Keratinocyte (primary cell): ENCODE measurements at regions not wholly inside any gene's neighbourhood (a gene's known extent, or its start where the extent isn't known, plus 50 kb on each side); places are given as distances from the start of the nearest gene placed in this dataset.

Source experiments
- DNase-seq: peaks from one replicate; pipeline ENCODE4 v3.0.0-alpha.2; 2011; ENCODE audit warnings: low read depth, missing footprints, low spot score
- FAIRE-seq: peaks from 2 replicates; lab custom pipeline; 2011; peaks lifted over from hg19 to GRCh38; lab: Jason Lieb, UNC
- H2AFZ ChIP-seq: 2 replicates; pipeline ENCODE4 v1.6.0; 2012; ENCODE audit warnings: low read length, control low read depth, inconsistent platforms; ENCODE audit not compliant: control insufficient read depth
- H3K27ac ChIP-seq: 2 replicates; pipeline ENCODE4 v1.5.1; 2011; ENCODE audit warnings: low read length; ENCODE audit not compliant: control insufficient read depth, insufficient read depth
- H3K27me3 ChIP-seq: 3 replicates; pipeline ENCODE4 v1.6.0; 2011; ENCODE audit warnings: low read length; ENCODE audit not compliant: control insufficient read depth, insufficient read depth; ENCODE audit errors: extremely low read depth
- H3K36me3 ChIP-seq, 2 experiments: 2 replicates in 1 of 2; 3 replicates in 1 of 2; pipeline ENCODE4 v1.5.1; 2011; ENCODE audit warnings: low read length in 2 of 2, mild to moderate bottlenecking in 1 of 2; ENCODE audit not compliant: control insufficient read depth in 2 of 2, insufficient read depth in 2 of 2; ENCODE audit errors: extremely low read depth in 1 of 2
- H3K4me1 ChIP-seq: 3 replicates; pipeline ENCODE4 v1.5.1; 2011; ENCODE audit warnings: low read length; ENCODE audit not compliant: control insufficient read depth, insufficient read depth; ENCODE audit errors: extremely low read depth
- H3K4me2 ChIP-seq: 3 replicates; pipeline ENCODE4 v1.6.0; 2011; ENCODE audit warnings: low read depth, low read length; ENCODE audit not compliant: control insufficient read depth, insufficient read depth; ENCODE audit errors: extremely low read depth
- H3K4me3 ChIP-seq, 3 experiments: fragments of 200-600 bp in 1 of 3; sonication (generic) in 1 of 3; 2 replicates in 2 of 3; 3 replicates in 1 of 3; pipeline ENCODE4 v1.5.1; 2011 to 2016; ENCODE audit warnings: low read length in 3 of 3, mild to moderate bottlenecking in 3 of 3, control low read depth in 2 of 3, inconsistent platforms in 1 of 3, low read depth in 1 of 3, mixed read lengths in 1 of 3, mixed run types in 1 of 3, moderate library complexity in 1 of 3; ENCODE audit not compliant: control insufficient read depth in 2 of 3, insufficient read depth in 2 of 3; ENCODE audit errors: extremely low read depth in 1 of 3
- H3K79me2 ChIP-seq: 2 replicates; pipeline ENCODE4 v1.6.0; 2012; ENCODE audit warnings: low read length; ENCODE audit not compliant: control insufficient read depth, insufficient read depth
- H3K9ac ChIP-seq: 3 replicates; pipeline ENCODE4 v1.6.0; 2011; ENCODE audit warnings: low read length; ENCODE audit not compliant: control insufficient read depth, insufficient read depth; ENCODE audit errors: extremely low read depth
- H3K9me1 ChIP-seq: 3 replicates; pipeline ENCODE4 v1.6.0; 2011; ENCODE audit warnings: low read length; ENCODE audit not compliant: control insufficient read depth, insufficient read depth; ENCODE audit errors: extremely low read depth
- H3K9me3 ChIP-seq: 2 replicates; pipeline ENCODE4 v1.5.1; 2012; ENCODE audit warnings: low read depth, low read length; ENCODE audit not compliant: control insufficient read depth
- H4K20me1 ChIP-seq: 3 replicates; pipeline ENCODE4 v1.6.0; 2011; ENCODE audit warnings: low read length; ENCODE audit not compliant: control insufficient read depth, insufficient read depth; ENCODE audit errors: extremely low read depth
- EZH2 ChIP-seq: IDR thresholded peaks from one replicate; pipeline ENCODE4 v1.6.1; 2012; ENCODE audit warnings: inconsistent platforms, mild to moderate bottlenecking, low read length, moderate library complexity
- dilution Hi-C: fragments of 300-500 bp; cut with MboI; formaldehyde crosslinking; loops from one replicate; pipeline ENCODE4 v1.7.0; 2020; ENCODE audit warnings: low sequenced_read_pairs; ENCODE audit not compliant: extremely low pct_ligation_motif_present
- TF ChIP-seq, protein P1 (sequence below), 3 experiments: IDR thresholded peaks in 1 of 3; conservative IDR thresholded peaks in 1 of 3; optimal IDR thresholded peaks in 1 of 3; 2 replicates in 2 of 3; 3 replicates in 1 of 3; pipeline versions ENCODE3 to v1.5.1; 2011; ENCODE audit warnings: low read length in 3 of 3, mild to moderate bottlenecking in 3 of 3, moderate library complexity in 2 of 3, control low read depth in 1 of 3, inconsistent platforms in 1 of 3; ENCODE audit not compliant: insufficient read depth in 2 of 3; ENCODE audit errors: extremely low read depth in 1 of 3

DNA sequence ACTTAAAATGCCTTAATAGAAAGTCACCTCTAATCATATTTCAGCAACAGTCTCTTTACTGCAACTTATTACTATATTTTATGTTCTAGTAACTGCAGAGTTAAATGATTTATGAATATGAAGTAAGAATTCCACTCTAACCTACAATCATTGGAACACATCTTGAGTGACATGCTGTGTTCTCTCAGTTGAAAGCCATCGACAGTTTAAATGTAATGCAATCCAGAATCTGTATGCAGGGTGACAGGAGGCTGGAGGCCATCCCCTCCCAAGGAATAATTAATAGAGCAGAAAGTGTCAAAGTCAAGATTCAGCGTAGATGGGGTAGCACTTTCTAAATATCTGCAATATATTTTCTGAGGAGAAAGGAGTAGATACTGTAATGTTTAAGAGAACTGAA is 590.3 kb upstream of the SORCS1 start:
- no peak overlapping the region for H2AFZ ChIP-seq
- no peaks in the 10 kb centered on the region for H4K20me1 ChIP-seq
- H3K4me1 ChIP-seq = no peaks in the 10 kb centered on the region
- H3K4me3 ChIP-seq = no peak overlapping the region
- dilution Hi-C loops = no loop called here
- H3K27me3 ChIP-seq = no peaks in the 10 kb centered on the region
- H3K27ac ChIP-seq = no peak overlapping the region
- H3K9me1 ChIP-seq = no peaks in the 10 kb centered on the region
- no peaks in the 10 kb centered on the region for H3K79me2 ChIP-seq
- no peaks in the 10 kb centered on the region for H3K9me3 ChIP-seq
- TF ChIP-seq EZH2 = no peak
- TF ChIP-seq, protein P1, sequence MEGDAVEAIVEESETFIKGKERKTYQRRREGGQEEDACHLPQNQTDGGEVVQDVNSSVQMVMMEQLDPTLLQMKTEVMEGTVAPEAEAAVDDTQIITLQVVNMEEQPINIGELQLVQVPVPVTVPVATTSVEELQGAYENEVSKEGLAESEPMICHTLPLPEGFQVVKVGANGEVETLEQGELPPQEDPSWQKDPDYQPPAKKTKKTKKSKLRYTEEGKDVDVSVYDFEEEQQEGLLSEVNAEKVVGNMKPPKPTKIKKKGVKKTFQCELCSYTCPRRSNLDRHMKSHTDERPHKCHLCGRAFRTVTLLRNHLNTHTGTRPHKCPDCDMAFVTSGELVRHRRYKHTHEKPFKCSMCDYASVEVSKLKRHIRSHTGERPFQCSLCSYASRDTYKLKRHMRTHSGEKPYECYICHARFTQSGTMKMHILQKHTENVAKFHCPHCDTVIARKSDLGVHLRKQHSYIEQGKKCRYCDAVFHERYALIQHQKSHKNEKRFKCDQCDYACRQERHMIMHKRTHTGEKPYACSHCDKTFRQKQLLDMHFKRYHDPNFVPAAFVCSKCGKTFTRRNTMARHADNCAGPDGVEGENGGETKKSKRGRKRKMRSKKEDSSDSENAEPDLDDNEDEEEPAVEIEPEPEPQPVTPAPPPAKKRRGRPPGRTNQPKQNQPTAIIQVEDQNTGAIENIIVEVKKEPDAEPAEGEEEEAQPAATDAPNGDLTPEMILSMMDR (optimal IDR thresholded peaks at IDR 0.05 in 1 of 3, IDR thresholded peaks at IDR 0.05 in 1 of 3, conservative IDR thresholded peaks at IDR 0.05 in 1 of 3; ENCODE audit: extremely low read depth in 1 of 3, insufficient read depth in 2 of 3, low read length in 3 of 3) = no peak
- H3K36me3 ChIP-seq = no peaks in the 10 kb centered on the region
- no peak for FAIRE-seq
- H3K9ac ChIP-seq = no peak overlapping the region
- DNase-seq = no peak
- no peak overlapping the region for H3K4me2 ChIP-seq

DNA sequence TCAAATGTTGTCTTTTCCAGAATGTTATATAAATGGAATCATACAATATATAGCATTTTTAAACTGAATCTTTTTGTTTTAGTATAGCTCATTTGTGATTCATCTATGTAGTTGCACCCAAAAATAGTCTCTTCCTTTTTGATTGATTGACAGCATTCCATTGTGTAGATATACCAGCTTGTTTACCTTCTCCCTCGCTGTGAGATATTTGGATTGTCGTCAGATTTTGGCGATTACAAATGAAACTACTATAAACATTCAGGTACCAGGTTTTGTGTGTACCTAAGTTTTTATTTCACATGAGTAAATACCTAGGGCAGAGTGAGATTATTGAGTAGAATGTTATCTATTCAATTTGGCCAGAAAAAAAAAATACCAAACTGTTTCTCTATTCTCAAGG is 584.7 kb upstream of the SORCS1 start:
- no peak overlapping the region for H3K27ac ChIP-seq
- TF ChIP-seq, protein P1 (optimal IDR thresholded peaks at IDR 0.05 in 1 of 3, IDR thresholded peaks at IDR 0.05 in 1 of 3, conservative IDR thresholded peaks at IDR 0.05 in 1 of 3; ENCODE audit: extremely low read depth in 1 of 3, insufficient read depth in 2 of 3, low read length in 3 of 3) = no peak
- no peak for TF ChIP-seq EZH2
- no peak overlapping the region for H3K4me2 ChIP-seq
- no peak overlapping the region for H3K4me3 ChIP-seq
- FAIRE-seq = no peak
- no peak for DNase-seq
- dilution Hi-C loops = no loop called here
- H3K9me1 ChIP-seq = no peaks in the 10 kb centered on the region
- no peaks in the 10 kb centered on the region for H3K4me1 ChIP-seq
- no peak overlapping the region for H3K9ac ChIP-seq
- H3K27me3 ChIP-seq = no peaks in the 10 kb centered on the region
- H3K36me3 ChIP-seq = no peaks in the 10 kb centered on the region
- no peaks in the 10 kb centered on the region for H3K9me3 ChIP-seq
- no peaks in the 10 kb centered on the region for H4K20me1 ChIP-seq
- H2AFZ ChIP-seq = no peak overlapping the region
- no peaks in the 10 kb centered on the region for H3K79me2 ChIP-seq
